ENCODE measurements at regions not wholly inside any gene's neighbourhood (a gene's known extent, or its start where the extent isn't known, plus 50 kb on each side); places are given as distances from the start of the nearest gene placed in this dataset.

DNA sequence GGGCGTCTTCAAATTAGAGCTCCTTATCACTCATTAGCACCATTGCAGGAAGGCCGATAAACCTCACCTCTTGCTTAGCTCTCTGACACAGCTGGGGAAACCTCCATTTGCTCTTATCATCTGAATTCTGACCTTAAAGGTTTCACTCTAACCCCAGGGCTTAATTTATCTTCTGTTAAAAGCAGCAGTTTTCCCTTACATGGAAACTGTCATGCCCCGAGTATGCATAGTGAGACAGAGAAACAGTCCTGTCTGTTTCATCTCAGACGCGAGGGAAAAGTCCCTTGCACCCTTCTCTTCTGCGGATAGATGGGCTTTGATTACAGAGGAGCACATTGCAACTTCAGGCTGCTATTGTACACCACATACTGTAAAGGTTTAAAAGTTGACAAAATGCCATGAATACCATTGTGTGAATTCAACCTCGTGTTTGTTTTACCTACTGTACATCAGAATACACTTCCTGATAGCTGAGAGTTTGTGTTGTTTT, 191.5 kb upstream of the BMP2 start (continued):
- TF ChIP-seq JUND (IDR thresholded peaks at IDR 0.05; ENCODE audit: low read length): no peak
- TF ChIP-seq JUN (IDR thresholded peaks at IDR 0.05; ENCODE audit: low read depth, low read length): no peak
- TF ChIP-seq EP300 (IDR thresholded peaks at IDR 0.05; ENCODE audit: borderline replicate concordance in 1 of 2, low read depth in 2 of 2, low read length in 2 of 2): no peak
- no peak for TF ChIP-seq EGR1 (IDR thresholded peaks at IDR 0.05; ENCODE audit: borderline replicate concordance, low read depth, low read length)
- TF ChIP-seq CTBP2 (IDR thresholded peaks at IDR 0.05; ENCODE audit: borderline replicate concordance, insufficient read depth, insufficient read length, low read length): no peak
- no peak for TF ChIP-seq SP1 (IDR thresholded peaks at IDR 0.05; ENCODE audit: low read depth, low read length)
- TF ChIP-seq RBBP5 (IDR thresholded peaks at IDR 0.05; ENCODE audit: borderline replicate concordance, low read depth, low read length): no peak
- TF ChIP-seq TEAD4 (IDR thresholded peaks at IDR 0.05; ENCODE audit: low read depth, low read length): no peak
- TF ChIP-seq HDAC6 (IDR thresholded peaks at IDR 0.05; ENCODE audit: low read depth, low read length): no peak
- no peak for TF ChIP-seq KDM1A (IDR thresholded peaks at IDR 0.05; ENCODE audit: borderline replicate concordance, low read length)
